OCI-LY7 (cell line): ENCODE measurements at regions not wholly inside any gene's neighbourhood (a gene's known extent, or its start where the extent isn't known, plus 50 kb on each side); places are given as distances from the start of the nearest gene placed in this dataset.

Source experiments
- BruUV-seq: library from RNA; stranded (reverse); fragments of 400-500 nt; replicated peaks from 2 replicates; lab custom pipeline; 2021; lab: Mats Ljungman, UMichigan
- CTCF ChIA-PET: fragments of 300-600 bp; sonication (Branson Sonifier 250); formaldehyde crosslinking; loops from one replicate; lab custom pipeline; 2022; ENCODE audit warnings: antibody characterized with exemption; ENCODE audit not compliant: unreplicated experiment; lab: Charles Lee
- POLR2A ChIA-PET: fragments of 300-600 bp; sonication (Branson Sonifier 250); formaldehyde crosslinking; loops from one replicate; lab custom pipeline; 2022; ENCODE audit warnings: antibody characterized with exemption; lab: Charles Lee
- DNase-seq: peaks from one replicate; pipeline ENCODE4 v3.0.0-alpha.2; 2015; ENCODE audit warnings: low spot score
- H2AFZ ChIP-seq: fragments of 200-600 bp; sonication (generic), shearing (Covaris generic); 2 replicates; pipeline ENCODE4 v1.6.1; 2014; ENCODE audit warnings: mild to moderate bottlenecking, antibody characterized with exemption, low read length, moderate library complexity
- H3K27ac ChIP-seq: fragments of 200-600 bp; sonication (generic); 2 replicates; pipeline ENCODE4 v1.5.1; 2014; ENCODE audit warnings: mixed run types, low read depth, mild to moderate bottlenecking, moderate library complexity, low read length, inconsistent platforms; ENCODE audit not compliant: poor library complexity, severe bottlenecking
- H3K36me3 ChIP-seq: fragments of 200-600 bp; sonication (generic); 2 replicates; pipeline ENCODE4 v1.6.1; 2014; ENCODE audit warnings: mild to moderate bottlenecking, antibody characterized with exemption, low read length, moderate library complexity, mixed read lengths; ENCODE audit not compliant: insufficient read depth
- H3K4me1 ChIP-seq: fragments of 200-600 bp; sonication (generic); 2 replicates; pipeline ENCODE4 v1.5.1; 2014; ENCODE audit warnings: mild to moderate bottlenecking, low read length; ENCODE audit not compliant: insufficient read depth, poor library complexity, severe bottlenecking
- H3K4me2 ChIP-seq: fragments of 200-600 bp; sonication (generic); 2 replicates; pipeline ENCODE4 v1.6.1; 2014; ENCODE audit warnings: mild to moderate bottlenecking, low read length
- H3K4me3 ChIP-seq: fragments of 200-600 bp; sonication (generic); 2 replicates; pipeline ENCODE4 v1.5.1; 2014; ENCODE audit warnings: mild to moderate bottlenecking, low read depth, low read length; ENCODE audit not compliant: poor library complexity, severe bottlenecking
- H3K79me2 ChIP-seq: fragments of 200-600 bp; sonication (generic); 2 replicates; pipeline ENCODE4 v1.6.1; 2016; ENCODE audit warnings: low read depth, mild to moderate bottlenecking, low read length, moderate library complexity, mixed read lengths; ENCODE audit not compliant: insufficient read depth
- H3K9me2 ChIP-seq: fragments of 200-600 bp; sonication (generic); 2 replicates; pipeline ENCODE4 v1.6.1; 2016; ENCODE audit warnings: mild to moderate bottlenecking, low read length, mixed read lengths; ENCODE audit not compliant: insufficient read depth
- H3K9me3 ChIP-seq: fragments of 200-600 bp; sonication (generic); 2 replicates; pipeline ENCODE4 v1.6.1; 2014; ENCODE audit warnings: mild to moderate bottlenecking, mixed run types, low read length, mixed read lengths
- H4K20me1 ChIP-seq: fragments of 200-600 bp; sonication (generic); 2 replicates; pipeline ENCODE4 v1.6.1; 2014; ENCODE audit warnings: mild to moderate bottlenecking, antibody characterized with exemption, low read length, moderate library complexity, mixed read lengths; ENCODE audit not compliant: insufficient read depth
- CTCF ChIP-seq: fragments of 200-600 bp; sonication (generic); conservative IDR thresholded peaks from 2 replicates; pipeline ENCODE4 v1.5.1; 2014; ENCODE audit warnings: mild to moderate bottlenecking, antibody characterized with exemption, low read length, moderate library complexity, mixed read lengths
- EZH2phosphoT487 ChIP-seq: fragments of 200-600 bp; sonication (generic); IDR thresholded peaks from 2 replicates; pipeline ENCODE4 v1.6.1; 2018; ENCODE audit warnings: low read depth, borderline replicate concordance, mild to moderate bottlenecking, mixed run types, antibody characterized with exemption, low read length, moderate library complexity, mixed read lengths
- intact Hi-C: fragments of 100-400 bp; cut with micrococcal nuclease; formaldehyde crosslinking; loops from one replicate; pipeline ENCODE4 v1.10.0; 2022; ENCODE audit not compliant: unreplicated experiment

GRCh38 chr2:15840969-15841368, 99.4 kb upstream of the MYCN start:
- no peak overlapping the region for H3K4me3 ChIP-seq
- POLR2A ChIA-PET, result no interaction called here
- intact Hi-C loops, result no loop called here
- H3K9me3 ChIP-seq, result no peaks in the 10 kb centered on the region
- no TSS peak for BruUV-seq
- no peak overlapping the region for H2AFZ ChIP-seq
- H3K27ac ChIP-seq, result no peak overlapping the region
- TF ChIP-seq CTCF (no peak), EZH2phosphoT487 (no peak)
- H3K9me2 ChIP-seq, result no peaks in the 10 kb centered on the region
- DNase-seq, result no peak
- H4K20me1 ChIP-seq, result no peaks in the 10 kb centered on the region
- H3K4me1 ChIP-seq, result no peaks in the 10 kb centered on the region
- CTCF ChIA-PET, result no interaction called here
- H3K36me3 ChIP-seq, result no peaks in the 10 kb centered on the region
- H3K79me2 ChIP-seq, result no peaks in the 10 kb centered on the region
- no peak overlapping the region for H3K4me2 ChIP-seq

GRCh38 chr2:15841776-15842560, 98.4 kb upstream of the MYCN start:
- Histone ChIP-seq H3K4me1 (no peaks in the 10 kb centered on the region), H3K36me3 (no peaks in the 10 kb centered on the region), H3K9me3 (no peaks in the 10 kb centered on the region), H2AFZ (no peak overlapping the region), H3K4me2 (no peak overlapping the region), H3K79me2 (no peaks in the 10 kb centered on the region), H3K9me2 (no peaks in the 10 kb centered on the region), H4K20me1 (no peaks in the 10 kb centered on the region), H3K27ac (no peak overlapping the region), H3K4me3 (no peak overlapping the region)
- no peak for DNase-seq
- ChIA-PET POLR2A (interaction anchor here (0.8 kb wide), 1 partner anchor 22 kb away, joined by 3 read pairs; no protein-coding TSS in a partner anchor), CTCF (no interaction called here)
- no TSS peak for BruUV-seq
- intact Hi-C loops, result no loop called here
- TF ChIP-seq EZH2phosphoT487 (no peak), CTCF (no peak)
